HG03342 (cell line): ENCODE measurements at regions not wholly inside any gene's neighbourhood (a gene's known extent, or its start where the extent isn't known, plus 50 kb on each side); places are given as distances from the start of the nearest gene placed in this dataset.
"Not testable (repeated sequence)": the region's sequence is repeated elsewhere in the genome, so short reads cannot be mapped to it uniquely, and the experiment has no call there.

ENCODE experiments used
- ATAC-seq: cut with Tn5 transposase; IDR thresholded peaks from one replicate; pipeline ENCODE4 v1.9.1; 2021; ENCODE audit warnings: mild to moderate bottlenecking, moderate library complexity; ENCODE audit not compliant: unreplicated experiment

GRCh38 chr6:145538989-145539388 is 196.3 kb downstream of the EPM2A start:
- ATAC-seq = no peak

- ATAC-seq = no peak
These were observed 195.5 kb downstream of the EPM2A start for GRCh38 chr6:145539831-145540230.

GRCh38 chr6:145540741-145541140 is 194.6 kb downstream of the EPM2A start:
- ATAC-seq = no peak

- ATAC-seq = no peak
These were observed 191.3 kb downstream of the EPM2A start for GRCh38 chr6:145544041-145544440.

GRCh38 chr6:145544514-145544913 is 190.8 kb downstream of the EPM2A start:
- no peak for ATAC-seq

- ATAC-seq = no peak
These were observed 189.1 kb downstream of the EPM2A start for GRCh38 chr6:145546265-145546664.

GRCh38 chr6:145547594-145548335 is 187.6 kb downstream of the EPM2A start:
- no peak for ATAC-seq

- ATAC-seq = no peak
These were observed 186.2 kb downstream of the EPM2A start for GRCh38 chr6:145548933-145549648.

GRCh38 chr6:145551164-145551563 is 184.2 kb downstream of the EPM2A start:
- ATAC-seq = no peak

GRCh38 chr6:145555084-145555483 is 180.2 kb downstream of the EPM2A start:
- ATAC-seq = no peak

- no peak for ATAC-seq
These were observed 177.8 kb downstream of the EPM2A start for GRCh38 chr6:145557474-145557873.

GRCh38 chr6:145559836-145560235 is 175.5 kb downstream of the EPM2A start:
- no peak for ATAC-seq

GRCh38 chr6:145561095-145562072 is 173.9 kb downstream of the EPM2A start:
- ATAC-seq = no peak

- no peak for ATAC-seq
These were observed 172.3 kb downstream of the EPM2A start for GRCh38 chr6:145562771-145563615.

GRCh38 chr6:145564553-145564952 is 170.8 kb downstream of the EPM2A start:
- ATAC-seq = no peak

GRCh38 chr6:145567684-145568252 is 167.6 kb downstream of the EPM2A start:
- no peak for ATAC-seq

GRCh38 chr6:145569140-145569539 is 166.2 kb downstream of the EPM2A start:
- no peak for ATAC-seq

- ATAC-seq = not testable (repeated sequence)
These were observed 165.0 kb downstream of the EPM2A start for GRCh38 chr6:145570336-145570735.

GRCh38 chr6:145574269-145574668 is 161.1 kb downstream of the EPM2A start:
- ATAC-seq = not testable (repeated sequence)
